Caco-2 (cell line): ENCODE measurements at regions not wholly inside any gene's neighbourhood (a gene's known extent, or its start where the extent isn't known, plus 50 kb on each side); places are given as distances from the start of the nearest gene placed in this dataset.

Experiments used
- BruUV-seq: library from RNA; stranded (reverse); fragments of 400-500 nt; replicated peaks from 2 replicates; lab custom pipeline; 2021; lab: Mats Ljungman, UMichigan
- CTCF ChIA-PET: fragments of 300-600 bp; sonication (Branson Sonifier 250); formaldehyde crosslinking; loops from one replicate; lab custom pipeline; 2022; ENCODE audit warnings: antibody characterized with exemption; lab: Charles Lee
- POLR2A ChIA-PET: fragments of 300-600 bp; sonication (Branson Sonifier 250); formaldehyde crosslinking; loops from one replicate; lab custom pipeline; 2022; ENCODE audit warnings: antibody characterized with exemption; lab: Charles Lee
- DNase-seq, 2 experiments: peaks; one replicate each; pipeline versions ENCODE4 v3.0.0 to v3.0.0-alpha.2; 2020 to 2022
- H3K27me3 ChIP-seq: replicated peaks from 2 replicates; pipeline ENCODE4 v1.6.0; 2011; ENCODE audit warnings: low read length; ENCODE audit not compliant: control insufficient read depth, insufficient read depth
- H3K36me3 ChIP-seq: 2 replicates; pipeline ENCODE4 v1.5.1; 2011; ENCODE audit warnings: low read length; ENCODE audit not compliant: control insufficient read depth, insufficient read depth
- H3K4me1 ChIP-seq: fragments of 250-450 bp; sonication (Bioruptor Pico); 2 replicates; pipeline ENCODE4 v1.5.1; 2020; ENCODE audit warnings: mild to moderate bottlenecking
- H3K4me3 ChIP-seq: 2 replicates; pipeline ENCODE4 v1.5.1; 2011; ENCODE audit warnings: low read depth, mild to moderate bottlenecking, control low read depth, low read length
- H3K9me3 ChIP-seq: fragments of 250-450 bp; sonication (Bioruptor Pico); 2 replicates; pipeline ENCODE4 v1.5.1; 2020; ENCODE audit warnings: mild to moderate bottlenecking, moderate library complexity
- H3K27ac Mint-ChIP-seq: one replicate; pipeline ENCODE4 v1.8.0; 2022; ENCODE audit warnings: mixed read lengths; ENCODE audit not compliant: unreplicated experiment
- H3K27me3 Mint-ChIP-seq: one replicate; pipeline ENCODE4 v1.8.0; 2022; ENCODE audit warnings: mixed read lengths; ENCODE audit not compliant: insufficient read depth, unreplicated experiment
- H3K36me3 Mint-ChIP-seq: one replicate; pipeline ENCODE4 v1.8.0; 2022; ENCODE audit warnings: mild to moderate bottlenecking, mixed read lengths; ENCODE audit not compliant: insufficient read depth, unreplicated experiment
- H3K4me1 Mint-ChIP-seq: one replicate; pipeline ENCODE4 v1.8.0; 2022; ENCODE audit warnings: low read depth, mixed read lengths; ENCODE audit not compliant: unreplicated experiment
- H3K4me3 Mint-ChIP-seq: one replicate; pipeline ENCODE4 v1.8.0; 2022; ENCODE audit warnings: mild to moderate bottlenecking, moderate library complexity, mixed read lengths; ENCODE audit not compliant: unreplicated experiment
- H3K9me3 Mint-ChIP-seq: one replicate; pipeline ENCODE4 v1.8.0; 2022; ENCODE audit warnings: mixed read lengths; ENCODE audit not compliant: unreplicated experiment
- intact Hi-C: fragments of 100-400 bp; cut with micrococcal nuclease; formaldehyde crosslinking; loops from one replicate; pipeline ENCODE4 v1.10.0; 2022; ENCODE audit not compliant: unreplicated experiment
- TF ChIP-seq, protein P1 (sequence below), 2 experiments: fragments of 200-600 bp in 1 of 2; IDR thresholded peaks; 1 replicate in 1 of 2; 2 replicates in 1 of 2; pipeline versions ENCODE4 v1.5.1 to v1.8.0; 2011 to 2022; ENCODE audit warnings: antibody characterized with exemption in 1 of 2, control low read depth in 1 of 2, inconsistent platforms in 1 of 2, low read depth in 1 of 2, low read length in 1 of 2, mild to moderate bottlenecking in 1 of 2, moderate library complexity in 1 of 2; ENCODE audit not compliant: insufficient read depth in 1 of 2, severe bottlenecking in 1 of 2, unreplicated experiment in 1 of 2

GRCh38 chr12:77492536-77492935 is 338.2 kb upstream of the NAV3 start:
- H3K4me3 ChIP-seq, result no peak overlapping the region
- Mint-ChIP-seq H3K36me3 (no peaks in the 10 kb centered on the region), H3K27ac (no peak overlapping the region), H3K9me3 (no peaks in the 10 kb centered on the region), H3K4me3 (no peak overlapping the region), H3K4me1 (no peaks in the 10 kb centered on the region), H3K27me3 (no peaks in the 10 kb centered on the region)
- no peaks in the 10 kb centered on the region for H3K27me3 ChIP-seq
- BruUV-seq, result no TSS peak
- no peak for DNase-seq
- no peaks in the 10 kb centered on the region for H3K4me1 ChIP-seq
- TF ChIP-seq, protein P1, sequence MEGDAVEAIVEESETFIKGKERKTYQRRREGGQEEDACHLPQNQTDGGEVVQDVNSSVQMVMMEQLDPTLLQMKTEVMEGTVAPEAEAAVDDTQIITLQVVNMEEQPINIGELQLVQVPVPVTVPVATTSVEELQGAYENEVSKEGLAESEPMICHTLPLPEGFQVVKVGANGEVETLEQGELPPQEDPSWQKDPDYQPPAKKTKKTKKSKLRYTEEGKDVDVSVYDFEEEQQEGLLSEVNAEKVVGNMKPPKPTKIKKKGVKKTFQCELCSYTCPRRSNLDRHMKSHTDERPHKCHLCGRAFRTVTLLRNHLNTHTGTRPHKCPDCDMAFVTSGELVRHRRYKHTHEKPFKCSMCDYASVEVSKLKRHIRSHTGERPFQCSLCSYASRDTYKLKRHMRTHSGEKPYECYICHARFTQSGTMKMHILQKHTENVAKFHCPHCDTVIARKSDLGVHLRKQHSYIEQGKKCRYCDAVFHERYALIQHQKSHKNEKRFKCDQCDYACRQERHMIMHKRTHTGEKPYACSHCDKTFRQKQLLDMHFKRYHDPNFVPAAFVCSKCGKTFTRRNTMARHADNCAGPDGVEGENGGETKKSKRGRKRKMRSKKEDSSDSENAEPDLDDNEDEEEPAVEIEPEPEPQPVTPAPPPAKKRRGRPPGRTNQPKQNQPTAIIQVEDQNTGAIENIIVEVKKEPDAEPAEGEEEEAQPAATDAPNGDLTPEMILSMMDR (IDR thresholded peaks at IDR 0.05; ENCODE audit: insufficient read depth in 1 of 2, low read depth in 1 of 2, low read length in 1 of 2, severe bottlenecking in 1 of 2, unreplicated experiment in 1 of 2), result no peak
- no peaks in the 10 kb centered on the region for H3K36me3 ChIP-seq
- CTCF ChIA-PET, result no interaction called here
- intact Hi-C loops, result no loop called here
- no peaks in the 10 kb centered on the region for H3K9me3 ChIP-seq
- POLR2A ChIA-PET, result no interaction called here

- ChIA-PET CTCF (no interaction called here), POLR2A (no interaction called here)
- H3K36me3 ChIP-seq, result no peaks in the 10 kb centered on the region
- no peaks in the 10 kb centered on the region for H3K9me3 Mint-ChIP-seq
- no peak overlapping the region for H3K27ac Mint-ChIP-seq
- no peaks in the 10 kb centered on the region for H3K4me1 ChIP-seq
- H3K27me3 Mint-ChIP-seq, result peaks cover 4% of the 10 kb centered on the region
- H3K9me3 ChIP-seq, result no peaks in the 10 kb centered on the region
- BruUV-seq, result no TSS peak
- H3K4me3 ChIP-seq, result no peak overlapping the region
- TF ChIP-seq, protein P1 (IDR thresholded peaks at IDR 0.05; ENCODE audit: insufficient read depth in 1 of 2, low read depth in 1 of 2, low read length in 1 of 2, severe bottlenecking in 1 of 2, unreplicated experiment in 1 of 2), result no peak
- no peak overlapping the region for H3K4me3 Mint-ChIP-seq
- no peaks in the 10 kb centered on the region for H3K27me3 ChIP-seq
- H3K36me3 Mint-ChIP-seq, result no peaks in the 10 kb centered on the region
- intact Hi-C loops, result no loop called here
- DNase-seq, result no peak
- no peaks in the 10 kb centered on the region for H3K4me1 Mint-ChIP-seq
Observed at GRCh38 chr12:77489331-77489970, 341.2 kb upstream of the NAV3 start.

DNA sequence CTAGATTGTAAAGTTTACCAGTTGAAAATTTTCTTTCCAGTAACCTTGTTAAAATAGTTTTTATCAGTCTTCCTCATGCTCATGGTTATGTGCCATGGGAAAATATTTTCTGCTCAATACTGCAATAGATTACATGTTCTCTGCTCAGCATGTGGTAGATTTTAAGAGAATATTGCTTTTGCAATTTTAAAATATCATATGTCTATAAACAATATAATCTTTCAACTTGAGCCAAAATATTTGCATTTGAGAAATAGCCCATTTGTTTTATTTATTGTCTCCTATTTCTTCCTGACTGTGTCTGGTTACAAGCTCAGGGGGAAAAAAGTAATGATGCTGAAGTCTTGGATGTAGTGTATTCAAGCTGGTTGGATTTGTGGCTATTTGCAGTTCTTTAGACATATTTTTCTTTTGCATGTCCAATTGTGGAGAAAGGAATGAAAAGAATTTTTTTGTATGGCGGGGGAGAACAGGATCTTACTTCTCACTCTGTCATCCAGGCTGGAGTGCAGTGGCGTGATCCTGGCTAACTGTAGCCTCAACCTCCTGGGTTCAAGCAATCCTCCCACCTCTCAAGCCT is 342.6 kb upstream of the NAV3 start:
- no TSS peak for BruUV-seq
- Mint-ChIP-seq H3K4me3 (no peak overlapping the region), H3K27me3 (peaks cover 4% of the 10 kb centered on the region), H3K4me1 (no peaks in the 10 kb centered on the region), H3K9me3 (no peaks in the 10 kb centered on the region), H3K36me3 (no peaks in the 10 kb centered on the region), H3K27ac (no peak overlapping the region)
- intact Hi-C loops, result no loop called here
- CTCF ChIA-PET, result no interaction called here
- DNase-seq, result no peak
- POLR2A ChIA-PET, result no interaction called here
- Histone ChIP-seq H3K4me3 (no peak overlapping the region), H3K4me1 (no peaks in the 10 kb centered on the region), H3K27me3 (no peaks in the 10 kb centered on the region), H3K36me3 (no peaks in the 10 kb centered on the region), H3K9me3 (no peaks in the 10 kb centered on the region)
- TF ChIP-seq, protein P1 (IDR thresholded peaks at IDR 0.05; ENCODE audit: insufficient read depth in 1 of 2, low read depth in 1 of 2, low read length in 1 of 2, severe bottlenecking in 1 of 2, unreplicated experiment in 1 of 2), result no peak
